ENCODE measurements at regions not wholly inside any gene's neighbourhood (a gene's known extent, or its start where the extent isn't known, plus 50 kb on each side); places are given as distances from the start of the nearest gene placed in this dataset.

DNA sequence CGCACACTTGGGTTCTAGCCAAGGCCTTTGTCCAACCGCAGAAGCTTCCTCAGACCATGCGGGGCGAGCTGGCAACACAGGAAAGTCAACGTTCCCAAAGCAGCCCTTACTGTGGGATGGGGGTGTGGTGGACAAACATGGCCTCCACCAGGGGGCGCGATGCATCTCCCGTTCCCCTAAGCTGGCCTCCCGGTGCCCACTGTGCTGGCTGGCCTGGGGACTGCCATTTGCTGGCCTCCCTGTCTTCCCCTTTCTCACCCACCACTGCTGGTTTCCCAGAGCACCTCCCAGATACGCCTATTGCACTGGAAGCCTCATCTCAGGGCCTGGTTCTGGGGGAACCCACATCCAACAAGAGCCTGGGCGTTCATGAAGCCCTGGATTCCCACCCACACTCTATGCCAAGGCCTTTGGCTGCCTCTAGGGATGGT is 145.3 kb downstream of the IRF8 start:
- no peak for FAIRE-seq
- TF ChIP-seq, protein P1, sequence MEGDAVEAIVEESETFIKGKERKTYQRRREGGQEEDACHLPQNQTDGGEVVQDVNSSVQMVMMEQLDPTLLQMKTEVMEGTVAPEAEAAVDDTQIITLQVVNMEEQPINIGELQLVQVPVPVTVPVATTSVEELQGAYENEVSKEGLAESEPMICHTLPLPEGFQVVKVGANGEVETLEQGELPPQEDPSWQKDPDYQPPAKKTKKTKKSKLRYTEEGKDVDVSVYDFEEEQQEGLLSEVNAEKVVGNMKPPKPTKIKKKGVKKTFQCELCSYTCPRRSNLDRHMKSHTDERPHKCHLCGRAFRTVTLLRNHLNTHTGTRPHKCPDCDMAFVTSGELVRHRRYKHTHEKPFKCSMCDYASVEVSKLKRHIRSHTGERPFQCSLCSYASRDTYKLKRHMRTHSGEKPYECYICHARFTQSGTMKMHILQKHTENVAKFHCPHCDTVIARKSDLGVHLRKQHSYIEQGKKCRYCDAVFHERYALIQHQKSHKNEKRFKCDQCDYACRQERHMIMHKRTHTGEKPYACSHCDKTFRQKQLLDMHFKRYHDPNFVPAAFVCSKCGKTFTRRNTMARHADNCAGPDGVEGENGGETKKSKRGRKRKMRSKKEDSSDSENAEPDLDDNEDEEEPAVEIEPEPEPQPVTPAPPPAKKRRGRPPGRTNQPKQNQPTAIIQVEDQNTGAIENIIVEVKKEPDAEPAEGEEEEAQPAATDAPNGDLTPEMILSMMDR (IDR thresholded peaks at IDR 0.05): peak in 2 of 4 donors; percentile 23 to 34

DNA sequence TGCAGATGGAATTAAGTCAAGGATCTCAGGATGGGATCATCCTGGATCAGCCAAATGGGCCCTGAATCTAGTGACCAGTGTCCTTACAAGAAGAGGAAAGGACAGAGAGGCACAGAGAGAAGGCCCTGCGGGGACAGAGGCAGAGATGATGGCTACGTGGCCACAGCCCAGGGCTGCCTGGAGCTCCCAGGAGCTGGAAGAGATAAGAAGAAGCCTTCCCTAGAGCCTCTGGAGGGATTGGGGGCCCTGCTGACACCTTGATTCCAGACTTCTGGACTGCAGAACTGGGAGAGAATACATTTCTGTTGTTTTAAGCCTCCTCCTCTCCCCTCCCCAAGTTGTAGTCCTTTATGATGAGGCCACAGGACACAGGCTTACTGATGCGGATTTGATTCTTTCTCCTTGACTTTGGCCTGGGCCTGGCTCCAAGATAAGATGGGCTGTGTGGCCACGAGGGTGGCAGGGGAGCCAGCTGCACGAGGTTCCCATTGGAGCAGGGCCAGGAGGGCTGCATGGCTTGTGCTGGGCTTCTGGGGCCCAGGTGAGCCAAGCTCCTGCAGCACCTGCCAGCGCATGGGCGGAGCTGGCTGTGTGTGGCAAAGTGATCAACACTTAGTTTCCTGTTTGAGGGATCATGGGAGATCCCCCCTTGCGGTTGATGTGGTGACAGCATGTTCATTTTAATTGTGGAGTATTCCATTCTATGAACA is 146.1 kb downstream of the IRF8 start:
- 56 to 57% methylated on average over 8 of the region's 8 CpGs for WGBS, 2 donors
- intact Hi-C loops (cut with DNase I): no loop called here
- DNase-seq (peak in 3 of 6 donors; percentile 18 to 67 (median 50)), ATAC-seq (peak in 3 of 4 donors; percentile 29 to 60 (median 30)), FAIRE-seq (no peak)
- Histone ChIP-seq H3K4me3 (no peak overlapping the region), H3K36me3 (no peaks in the 10 kb centered on the region), H3K27ac (no peak overlapping the region), H3K27me3 (peaks cover 0 to 14% (median 0%) of the 10 kb centered on the region in 4 donors), H3K9me3 (no peaks in the 10 kb centered on the region), H3K4me1 (no peaks in the 10 kb centered on the region)
- TF ChIP-seq, protein P1 (IDR thresholded peaks at IDR 0.05): no peak

More for the DNA sequence above, 145.3 kb downstream of the IRF8 start:
- ATAC-seq (peak in 3 of 4 donors; percentile 35 to 56 (median 44)), DNase-seq (no peak)
- Histone ChIP-seq H3K27ac (no peak overlapping the region), H3K4me1 (no peaks in the 10 kb centered on the region), H3K27me3 (peaks cover 0 to 6% (median 0%) of the 10 kb centered on the region in 4 donors), H3K4me3 (no peak overlapping the region), H3K9me3 (no peaks in the 10 kb centered on the region), H3K36me3 (no peaks in the 10 kb centered on the region)
- intact Hi-C loops (cut with DNase I): no loop called here
- WGBS, 2 donors: 34% methylated on average over 11 of the region's 11 CpGs

- ATAC-seq (no peak), FAIRE-seq (no peak), DNase-seq (no peak)
- WGBS, 2 donors: 88 to 95% methylated on average over 8 of the region's 8 CpGs
- Histone ChIP-seq H3K4me3 (no peak overlapping the region), H3K4me1 (no peaks in the 10 kb centered on the region), H3K27ac (no peak overlapping the region), H3K9me3 (no peaks in the 10 kb centered on the region), H3K36me3 (no peaks in the 10 kb centered on the region), H3K27me3 (peaks cover 0 to 14% (median 0%) of the 10 kb centered on the region in 4 donors)
- TF ChIP-seq, protein P1 (IDR thresholded peaks at IDR 0.05): no peak
- intact Hi-C loops (cut with DNase I): no loop called here
Observed at GRCh38 chr16:86045591-86045971, 146.6 kb downstream of the IRF8 start.

- H3K27me3 ChIP-seq: peaks cover 0 to 14% (median 0%) of the 10 kb centered on the region in 4 donors
- FAIRE-seq (no peak), DNase-seq (no peak), ATAC-seq (no peak)
- intact Hi-C loops (cut with DNase I): no loop called here
- no peak overlapping the region for H3K4me3 ChIP-seq
- H3K36me3 ChIP-seq: no peaks in the 10 kb centered on the region
- WGBS, 2 donors: 59 to 73% methylated on average over 6 of the region's 6 CpGs
- no peaks in the 10 kb centered on the region for H3K4me1 ChIP-seq
- TF ChIP-seq, protein P1 (IDR thresholded peaks at IDR 0.05): no peak
- no peaks in the 10 kb centered on the region for H3K9me3 ChIP-seq
- no peak overlapping the region for H3K27ac ChIP-seq
Observed at GRCh38 chr16:86046026-86046425, 147.1 kb downstream of the IRF8 start.

- Histone ChIP-seq H3K9me3 (no peaks in the 10 kb centered on the region), H3K27ac (no peak overlapping the region), H3K4me3 (no peak overlapping the region), H3K4me1 (no peaks in the 10 kb centered on the region), H3K36me3 (no peaks in the 10 kb centered on the region), H3K27me3 (peaks cover 0 to 15% (median 0%) of the 10 kb centered on the region in 4 donors)
- 57 to 63% methylated on average over 9 of the region's 9 CpGs for WGBS, 2 donors
- no peak for FAIRE-seq
- intact Hi-C loops (cut with DNase I): no loop called here
- TF ChIP-seq, protein P1 (IDR thresholded peaks at IDR 0.05): no peak
- no peak for ATAC-seq
- no peak for DNase-seq
Observed at GRCh38 chr16:86046667-86047270, 147.8 kb downstream of the IRF8 start.

Measured in pancreas (tissue), 10 donors.